ENCODE measurements at regions not wholly inside any gene's neighbourhood (a gene's known extent, or its start where the extent isn't known, plus 50 kb on each side); places are given as distances from the start of the nearest gene placed in this dataset.

GRCh38 chr15:61517335-61517734 lies 288.2 kb upstream of the RORA start:
- CTCF ChIA-PET: no interaction called here
- TF ChIP-seq ELF4 (IDR thresholded peaks at IDR 0.05) (no peak), FOXA1 (IDR thresholded peaks at IDR 0.05) (no peak), ARNT (IDR thresholded peaks at IDR 0.05) (no peak), ZNF384 (IDR thresholded peaks at IDR 0.05) (no peak)
- POLR2A ChIA-PET: no interaction called here
- DNase-seq (ENCODE audit: extremely low spot score): no peak

- TF ChIP-seq ZNF384 (IDR thresholded peaks at IDR 0.05) (no peak), PKNOX1 (IDR thresholded peaks at IDR 0.05) (no peak), ARNT (IDR thresholded peaks at IDR 0.05) (no peak), SUZ12 (IDR thresholded peaks at IDR 0.05) (no peak), FOXA1 (IDR thresholded peaks at IDR 0.05) (no peak), SP1 (IDR thresholded peaks at IDR 0.05) (no peak), FOXK2 (IDR thresholded peaks at IDR 0.05) (no peak), HDGF (IDR thresholded peaks at IDR 0.05; ENCODE audit: borderline replicate concordance) (no peak), FOXM1 (IDR thresholded peaks at IDR 0.05; ENCODE audit: borderline replicate concordance) (no peak)
- POLR2A ChIA-PET: no interaction called here
- CTCF ChIA-PET: no interaction called here
- no peak for DNase-seq (ENCODE audit: extremely low spot score)
These were observed 282.7 kb upstream of the RORA start for GRCh38 chr15:61511756-61512155.

- DNase-seq (ENCODE audit: extremely low spot score): no peak
- POLR2A ChIA-PET: no interaction called here
- CTCF ChIA-PET: no interaction called here
- TF ChIP-seq SP1 (IDR thresholded peaks at IDR 0.05) (no peak), FOXM1 (IDR thresholded peaks at IDR 0.05; ENCODE audit: borderline replicate concordance) (no peak), ZNF384 (IDR thresholded peaks at IDR 0.05) (no peak), PKNOX1 (IDR thresholded peaks at IDR 0.05) (no peak), FOXA1 (IDR thresholded peaks at IDR 0.05) (no peak), CTBP1 (IDR thresholded peaks at IDR 0.05; ENCODE audit: borderline replicate concordance) (no peak), LEF1 (IDR thresholded peaks at IDR 0.05; ENCODE audit: borderline replicate concordance) (no peak), ARNT (IDR thresholded peaks at IDR 0.05) (no peak), ELF4 (IDR thresholded peaks at IDR 0.05) (no peak), BHLHE40 (IDR thresholded peaks at IDR 0.05; ENCODE audit: borderline replicate concordance) (no peak)
These were observed 282.0 kb upstream of the RORA start for GRCh38 chr15:61511089-61511488.

GRCh38 chr15:61509327-61509840 lies 280.3 kb upstream of the RORA start:
- CTCF ChIA-PET: no interaction called here

GRCh38 chr15:61503383-61503969 lies 274.4 kb upstream of the RORA start:
- POLR2A ChIA-PET: no interaction called here
- DNase-seq (ENCODE audit: extremely low spot score): no peak
- TF ChIP-seq FOXK2 (IDR thresholded peaks at IDR 0.05) (no peak), TARDBP (IDR thresholded peaks at IDR 0.05) (no peak), ELF4 (IDR thresholded peaks at IDR 0.05) (no peak), L3MBTL2 (conservative IDR thresholded peaks at IDR 0.05) (no peak), HDGF (IDR thresholded peaks at IDR 0.05; ENCODE audit: borderline replicate concordance) (no peak), SUZ12 (IDR thresholded peaks at IDR 0.05) (no peak), FOXA1 (IDR thresholded peaks at IDR 0.05) (no peak), BHLHE40 (IDR thresholded peaks at IDR 0.05; ENCODE audit: borderline replicate concordance) (no peak), CTBP1 (IDR thresholded peaks at IDR 0.05; ENCODE audit: borderline replicate concordance) (no peak), FOXM1 (IDR thresholded peaks at IDR 0.05; ENCODE audit: borderline replicate concordance) (no peak)
- CTCF ChIA-PET: no interaction called here

More at GRCh38 chr15:61509327-61509840, 280.3 kb upstream of the RORA start:
- POLR2A ChIA-PET: no interaction called here
- no peak for DNase-seq (ENCODE audit: extremely low spot score)
- TF ChIP-seq FOXM1 (IDR thresholded peaks at IDR 0.05; ENCODE audit: borderline replicate concordance) (no peak), ELF4 (IDR thresholded peaks at IDR 0.05) (no peak), CTBP1 (IDR thresholded peaks at IDR 0.05; ENCODE audit: borderline replicate concordance) (no peak), HDGF (IDR thresholded peaks at IDR 0.05; ENCODE audit: borderline replicate concordance) (no peak), LEF1 (IDR thresholded peaks at IDR 0.05; ENCODE audit: borderline replicate concordance) (no peak), SP1 (IDR thresholded peaks at IDR 0.05) (no peak)

GRCh38 chr15:61501815-61502389 lies 272.8 kb upstream of the RORA start:
- POLR2A ChIA-PET: no interaction called here
- CTCF ChIA-PET: no interaction called here
- TF ChIP-seq FOXM1 (IDR thresholded peaks at IDR 0.05; ENCODE audit: borderline replicate concordance) (no peak), ARNT (IDR thresholded peaks at IDR 0.05) (no peak), LEF1 (IDR thresholded peaks at IDR 0.05; ENCODE audit: borderline replicate concordance) (no peak), FOXK2 (IDR thresholded peaks at IDR 0.05) (no peak), PKNOX1 (IDR thresholded peaks at IDR 0.05) (no peak), SP1 (IDR thresholded peaks at IDR 0.05) (no peak), SUZ12 (IDR thresholded peaks at IDR 0.05) (no peak), L3MBTL2 (conservative IDR thresholded peaks at IDR 0.05) (no peak), NFRKB (IDR thresholded peaks at IDR 0.05) (no peak), FOXA1 (IDR thresholded peaks at IDR 0.05) (no peak), HDGF (IDR thresholded peaks at IDR 0.05; ENCODE audit: borderline replicate concordance) (no peak), BHLHE40 (IDR thresholded peaks at IDR 0.05; ENCODE audit: borderline replicate concordance) (no peak)
- DNase-seq (ENCODE audit: extremely low spot score): no peak

Data from HEK293T (cell line).